Adrenal gland (tissue), 5 donors: ENCODE measurements at regions not wholly inside any gene's neighbourhood (a gene's known extent, or its start where the extent isn't known, plus 50 kb on each side); places are given as distances from the start of the nearest gene placed in this dataset.

Experiments
- POLR2A ChIP-seq, 2 donors: fragments of 450-650 bp; IDR thresholded peaks; one replicate each; pipeline ENCODE4 v1.6.1; 2017; ENCODE audit warnings: antibody characterized with exemption in 2 of 2, mild to moderate bottlenecking in 2 of 2, moderate library complexity in 1 of 2
- TF ChIP-seq, protein P1 (sequence below), 6 experiments: fragments of 450-650 bp in 4 of 6; fragments of 200-600 bp in 2 of 6; sonication (generic) in 1 of 6; IDR thresholded peaks; 1 replicate in 5 of 6; 2 replicates in 1 of 6; pipeline versions ENCODE4 v1.5.1 to v1.8.0; 2016 to 2021; ENCODE audit warnings: antibody characterized with exemption in 6 of 6, mild to moderate bottlenecking in 2 of 6, moderate library complexity in 1 of 6
- donor health status: DM: no; HTN: no; CAD: no.

GRCh38 chr18:78154853-78155252 lies 824.8 kb upstream of the SALL3 start:
- TF ChIP-seq, protein P1, sequence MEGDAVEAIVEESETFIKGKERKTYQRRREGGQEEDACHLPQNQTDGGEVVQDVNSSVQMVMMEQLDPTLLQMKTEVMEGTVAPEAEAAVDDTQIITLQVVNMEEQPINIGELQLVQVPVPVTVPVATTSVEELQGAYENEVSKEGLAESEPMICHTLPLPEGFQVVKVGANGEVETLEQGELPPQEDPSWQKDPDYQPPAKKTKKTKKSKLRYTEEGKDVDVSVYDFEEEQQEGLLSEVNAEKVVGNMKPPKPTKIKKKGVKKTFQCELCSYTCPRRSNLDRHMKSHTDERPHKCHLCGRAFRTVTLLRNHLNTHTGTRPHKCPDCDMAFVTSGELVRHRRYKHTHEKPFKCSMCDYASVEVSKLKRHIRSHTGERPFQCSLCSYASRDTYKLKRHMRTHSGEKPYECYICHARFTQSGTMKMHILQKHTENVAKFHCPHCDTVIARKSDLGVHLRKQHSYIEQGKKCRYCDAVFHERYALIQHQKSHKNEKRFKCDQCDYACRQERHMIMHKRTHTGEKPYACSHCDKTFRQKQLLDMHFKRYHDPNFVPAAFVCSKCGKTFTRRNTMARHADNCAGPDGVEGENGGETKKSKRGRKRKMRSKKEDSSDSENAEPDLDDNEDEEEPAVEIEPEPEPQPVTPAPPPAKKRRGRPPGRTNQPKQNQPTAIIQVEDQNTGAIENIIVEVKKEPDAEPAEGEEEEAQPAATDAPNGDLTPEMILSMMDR (IDR thresholded peaks at IDR 0.05), result no peak
- TF ChIP-seq POLR2A (IDR thresholded peaks at IDR 0.05), result no peak
